ENCODE measurements at regions not wholly inside any gene's neighbourhood (a gene's known extent, or its start where the extent isn't known, plus 50 kb on each side); places are given as distances from the start of the nearest gene placed in this dataset.

- no peak for TF ChIP-seq CTCF (IDR thresholded peaks at IDR 0.05)
- TF ChIP-seq POLR2A (IDR thresholded peaks at IDR 0.05): no peak
Observed at GRCh38 chr4:145347684-145348083, 134.0 kb upstream of the SMAD1 start.

All from body of pancreas (tissue), 4 donors.